Activated CD4-positive, alpha-beta T cell treated with anti-CD3 and anti-CD28 coated beads for 36 hours (primary cell): ENCODE measurements at regions not wholly inside any gene's neighbourhood (a gene's known extent, or its start where the extent isn't known, plus 50 kb on each side); places are given as distances from the start of the nearest gene placed in this dataset.

Experiments
- ATAC-seq: fragments of 200-7000 bp; cut with Tn5 transposase; one replicate; pipeline ENCODE4 v1.10.0; 2021; ENCODE audit warnings: mild to moderate bottlenecking, moderate library complexity
- CTCF ChIA-PET: fragments of 350-600 bp; sonication (Branson Sonifier 250); formaldehyde crosslinking; loops from one replicate; lab custom pipeline; 2021; ENCODE audit warnings: antibody characterized with exemption; lab: Charles Lee
- POLR2A ChIA-PET: fragments of 350-600 bp; sonication (Branson Sonifier 250); formaldehyde crosslinking; loops from one replicate; lab custom pipeline; 2021; ENCODE audit warnings: antibody characterized with exemption, inconsistent platforms; lab: Charles Lee
- DNase-seq: peaks from one replicate; pipeline ENCODE4 v3.0.0-alpha.2; 2020
- H3K27ac Mint-ChIP-seq: one replicate; pipeline ENCODE4 v1.8.0; 2021; ENCODE audit warnings: mixed read lengths
- H3K27me3 Mint-ChIP-seq: one replicate; pipeline ENCODE4 v1.8.0; 2021; ENCODE audit warnings: mixed read lengths
- H3K36me3 Mint-ChIP-seq: one replicate; pipeline ENCODE4 v1.8.0; 2021; ENCODE audit warnings: low read depth, mixed read lengths
- H3K4me1 Mint-ChIP-seq: one replicate; pipeline ENCODE4 v1.8.0; 2021; ENCODE audit warnings: mixed read lengths
- H3K4me3 Mint-ChIP-seq: one replicate; pipeline ENCODE4 v1.8.0; 2021; ENCODE audit warnings: mild to moderate bottlenecking, moderate library complexity, mixed read lengths
- H3K9me3 Mint-ChIP-seq: one replicate; pipeline ENCODE4 v1.8.0; 2021; ENCODE audit warnings: low read depth, mixed read lengths
- intact Hi-C, 2 experiments: fragments of 100-400 bp; cut with DNase I in 1 of 2; cut with micrococcal nuclease in 1 of 2; formaldehyde crosslinking; loops; one replicate each; pipeline versions ENCODE4 v1.14.2 to v1.15.1; 2022 to 2024; cut with DNase I, micrococcal nuclease

DNA sequence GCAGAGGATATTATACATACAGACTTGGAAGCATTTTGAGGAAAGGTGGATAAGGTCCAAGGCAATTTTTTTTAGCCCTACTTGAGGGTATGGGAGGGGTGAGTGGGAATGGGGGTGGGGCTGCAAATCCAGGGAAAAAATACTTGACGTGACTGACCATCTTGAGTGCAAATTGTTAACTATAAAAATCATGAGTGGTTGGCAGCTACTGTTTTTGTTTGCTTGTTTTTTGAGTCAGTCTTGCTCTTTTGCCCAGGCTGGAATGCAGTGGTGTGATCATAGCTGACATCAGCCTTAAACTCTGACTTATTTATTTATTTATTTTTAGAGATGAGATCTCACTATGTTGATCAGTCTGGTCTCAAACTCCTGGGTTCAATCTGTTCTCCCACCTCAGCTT, 458.8 kb downstream of the PIK3C3 start:
- Mint-ChIP-seq H3K4me3 (no peak overlapping the region), H3K9me3 (peaks cover 5% of the 10 kb centered on the region), H3K27ac (no peak overlapping the region), H3K36me3 (no peaks in the 10 kb centered on the region), H3K4me1 (no peaks in the 10 kb centered on the region), H3K27me3 (no peaks in the 10 kb centered on the region)
- ATAC-seq (no peak), DNase-seq (no peak)
- POLR2A ChIA-PET, result no interaction called here
- intact Hi-C loops, result no loop called here
- CTCF ChIA-PET, result no interaction called here

DNA sequence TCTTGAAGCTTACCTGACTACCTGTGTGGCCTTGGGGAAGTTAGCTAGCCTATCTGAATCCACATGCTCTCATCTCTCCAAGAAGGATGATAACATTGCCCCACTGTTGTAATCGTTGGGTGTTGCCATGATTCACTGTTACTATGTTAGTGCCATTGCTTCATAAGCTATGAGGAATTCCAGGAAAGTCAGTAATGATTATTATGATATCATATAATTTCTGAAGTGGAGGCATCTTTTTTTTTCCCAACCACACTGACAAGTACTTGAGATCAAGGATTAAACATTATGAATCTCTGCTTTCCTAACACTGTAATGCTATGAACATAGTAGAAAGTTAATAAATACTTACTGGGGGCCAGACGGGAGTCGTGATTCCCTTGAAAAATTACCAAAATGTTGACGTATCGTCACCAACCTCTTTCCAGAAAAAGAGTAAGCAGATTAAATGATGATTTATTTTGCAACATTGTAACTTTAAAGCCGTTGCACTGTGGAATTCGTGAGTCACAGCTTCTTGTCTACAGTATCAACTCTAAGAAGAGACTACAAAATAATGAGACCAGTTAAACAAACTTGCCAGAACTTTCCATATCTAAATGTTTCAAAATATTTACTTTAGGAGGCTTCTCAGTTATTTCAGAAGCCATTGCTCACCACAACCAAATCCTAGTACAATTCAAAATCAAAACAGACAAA, 459.9 kb downstream of the PIK3C3 start:
- ChIA-PET CTCF (no interaction called here), POLR2A (no interaction called here)
- Mint-ChIP-seq H3K4me1 (no peaks in the 10 kb centered on the region), H3K9me3 (peaks cover 5% of the 10 kb centered on the region), H3K27ac (no peak overlapping the region), H3K36me3 (no peaks in the 10 kb centered on the region), H3K27me3 (no peaks in the 10 kb centered on the region), H3K4me3 (no peak overlapping the region)
- DNase-seq, result no peak
- ATAC-seq, result no peak
- intact Hi-C loops, result no loop called here

DNA sequence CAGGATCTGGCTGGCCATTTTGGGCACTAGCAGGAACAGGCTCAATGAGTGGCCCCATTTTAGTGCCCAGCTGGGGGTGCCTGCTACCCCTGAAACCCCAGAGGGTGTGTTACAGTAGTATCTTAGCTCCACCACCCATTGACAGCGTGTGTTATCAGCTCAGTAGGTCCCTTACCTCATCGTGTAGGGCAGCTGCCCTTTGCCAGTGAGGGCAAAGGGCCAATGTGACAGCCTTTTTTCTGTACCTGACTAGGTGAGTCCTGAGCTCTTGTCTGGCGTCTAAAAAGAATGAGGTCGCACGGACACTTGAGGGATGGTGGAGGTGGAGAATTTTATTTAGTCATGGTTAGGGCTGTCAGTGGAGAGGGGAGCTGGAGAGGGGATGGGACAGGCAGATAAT, 462.2 kb downstream of the PIK3C3 start:
- Mint-ChIP-seq H3K4me1 (no peaks in the 10 kb centered on the region), H3K4me3 (no peak overlapping the region), H3K36me3 (no peaks in the 10 kb centered on the region), H3K27ac (no peak overlapping the region), H3K9me3 (no peaks in the 10 kb centered on the region), H3K27me3 (no peaks in the 10 kb centered on the region)
- POLR2A ChIA-PET, result interaction anchor here (0.7 kb wide), 1 partner anchor 310 kb away, joined by 3 read pairs; no protein-coding TSS in a partner anchor
- CTCF ChIA-PET, result no interaction called here
- intact Hi-C loops, result no loop called here
- DNase-seq (no peak), ATAC-seq (no peak)

DNA sequence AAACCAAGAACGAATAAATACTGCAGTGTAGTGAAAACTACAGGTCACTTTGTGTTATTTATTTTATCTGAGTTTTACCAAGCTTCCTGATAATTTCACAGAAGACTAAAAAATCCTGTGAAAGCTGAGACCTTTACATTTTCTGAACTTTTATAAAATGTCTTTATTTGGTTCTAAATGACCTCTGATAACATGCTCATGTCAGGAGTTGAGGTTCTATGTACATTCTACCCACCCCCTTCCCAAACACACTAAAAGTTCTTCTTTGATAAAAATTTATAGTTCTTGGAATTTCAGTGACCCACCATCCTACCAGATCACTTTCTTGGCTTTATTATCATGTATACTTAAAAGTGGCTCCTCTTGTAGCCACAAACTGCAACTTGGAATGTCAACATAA, 463.1 kb downstream of the PIK3C3 start:
- Mint-ChIP-seq H3K4me3 (no peak overlapping the region), H3K36me3 (no peaks in the 10 kb centered on the region), H3K27ac (no peak overlapping the region), H3K27me3 (no peaks in the 10 kb centered on the region), H3K9me3 (no peaks in the 10 kb centered on the region), H3K4me1 (no peaks in the 10 kb centered on the region)
- DNase-seq (no peak), ATAC-seq (no peak)
- intact Hi-C loops, result no loop called here
- CTCF ChIA-PET, result no interaction called here
- POLR2A ChIA-PET, result no interaction called here

DNA sequence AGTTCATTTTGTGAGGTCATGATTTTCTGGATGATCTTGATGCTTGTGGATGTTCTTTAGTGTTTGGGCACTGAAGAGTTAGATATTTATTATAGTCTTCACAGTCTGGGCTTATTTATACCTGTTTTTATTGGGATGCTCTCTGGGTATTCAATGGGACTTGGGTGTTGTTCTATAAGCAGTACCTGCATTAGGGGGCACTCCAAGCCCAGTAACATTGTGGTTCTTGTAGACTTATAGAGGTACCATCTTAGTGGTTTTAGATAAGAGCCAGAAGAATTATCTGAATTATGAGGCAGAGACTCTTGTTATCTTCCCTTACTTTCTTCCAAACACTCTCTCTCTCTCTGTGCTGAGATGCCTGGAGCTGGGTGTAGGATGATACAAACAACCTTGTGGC, 470.0 kb downstream of the PIK3C3 start:
- Mint-ChIP-seq H3K4me1 (no peaks in the 10 kb centered on the region), H3K27ac (no peak overlapping the region), H3K27me3 (no peaks in the 10 kb centered on the region), H3K36me3 (no peaks in the 10 kb centered on the region), H3K9me3 (no peaks in the 10 kb centered on the region), H3K4me3 (no peak overlapping the region)
- intact Hi-C loops, result no loop called here
- ATAC-seq (no peak), DNase-seq (no peak)
- CTCF ChIA-PET, result no interaction called here
- POLR2A ChIA-PET, result no interaction called here

DNA sequence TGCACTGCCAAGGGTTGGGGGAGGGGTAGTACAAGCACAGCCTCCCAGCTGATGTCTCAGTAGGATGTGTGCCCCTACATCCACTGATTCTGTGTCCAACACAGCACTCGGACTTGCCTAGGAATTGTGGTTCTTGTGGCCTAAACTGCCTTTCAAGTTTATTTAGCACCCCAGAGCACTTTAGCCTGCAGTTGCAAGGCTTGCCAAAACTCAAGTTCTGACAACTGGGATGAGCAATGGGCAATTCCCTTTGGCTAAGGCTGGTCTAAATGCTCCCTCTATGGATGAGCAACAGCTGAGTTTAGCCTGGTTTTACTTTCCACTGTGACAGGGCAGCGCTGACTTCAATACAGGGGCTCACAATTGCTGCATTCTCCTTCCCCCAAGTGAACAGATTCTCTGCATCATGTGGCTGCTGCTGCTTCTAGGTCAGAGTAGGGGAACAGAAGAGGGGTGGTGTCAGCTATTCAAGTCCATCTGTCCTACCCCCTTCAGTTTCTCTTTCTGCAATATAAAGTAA, 471.5 kb downstream of the PIK3C3 start:
- H3K27ac Mint-ChIP-seq, result no peak overlapping the region
- H3K27me3 Mint-ChIP-seq, result no peaks in the 10 kb centered on the region
- ATAC-seq, result no peak
- CTCF ChIA-PET, result no interaction called here
- intact Hi-C loops, result no loop called here
- no peak overlapping the region for H3K4me3 Mint-ChIP-seq
- H3K4me1 Mint-ChIP-seq, result no peaks in the 10 kb centered on the region
- POLR2A ChIA-PET, result no interaction called here
- DNase-seq, result no peak
- no peaks in the 10 kb centered on the region for H3K36me3 Mint-ChIP-seq
- no peaks in the 10 kb centered on the region for H3K9me3 Mint-ChIP-seq

DNA sequence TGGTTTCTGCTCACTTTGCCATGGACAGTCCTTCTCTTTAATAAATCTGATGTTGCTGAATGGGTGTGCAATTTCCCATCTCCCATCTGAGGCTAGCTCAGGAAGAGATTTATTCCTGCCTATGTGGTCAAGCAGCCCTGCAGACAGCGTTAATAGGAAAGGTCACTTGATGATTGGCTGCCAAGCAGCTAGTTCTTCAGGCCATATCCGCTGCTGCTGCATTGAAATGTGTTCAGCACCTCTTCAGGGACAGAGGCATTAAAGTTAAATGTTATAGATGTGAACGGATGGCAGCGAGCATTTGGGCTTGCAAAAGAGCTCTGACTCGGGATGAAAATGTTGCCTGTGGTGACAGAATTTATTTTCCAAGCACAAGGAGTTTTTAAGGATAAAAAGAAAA, 474.2 kb downstream of the PIK3C3 start:
- H3K27me3 Mint-ChIP-seq, result no peaks in the 10 kb centered on the region
- ChIA-PET CTCF (interaction anchor here (0.6 to 1.0 kb wide), 2 partner anchors 9 to 227 kb away, joined by 3 read pairs; no protein-coding TSS in a partner anchor), POLR2A (no interaction called here)
- intact Hi-C loops, result no loop called here
- DNase-seq, result no peak
- no peaks in the 10 kb centered on the region for H3K9me3 Mint-ChIP-seq
- no peak for ATAC-seq
- no peak overlapping the region for H3K4me3 Mint-ChIP-seq
- H3K36me3 Mint-ChIP-seq, result no peaks in the 10 kb centered on the region
- no peak overlapping the region for H3K27ac Mint-ChIP-seq
- no peaks in the 10 kb centered on the region for H3K4me1 Mint-ChIP-seq

DNA sequence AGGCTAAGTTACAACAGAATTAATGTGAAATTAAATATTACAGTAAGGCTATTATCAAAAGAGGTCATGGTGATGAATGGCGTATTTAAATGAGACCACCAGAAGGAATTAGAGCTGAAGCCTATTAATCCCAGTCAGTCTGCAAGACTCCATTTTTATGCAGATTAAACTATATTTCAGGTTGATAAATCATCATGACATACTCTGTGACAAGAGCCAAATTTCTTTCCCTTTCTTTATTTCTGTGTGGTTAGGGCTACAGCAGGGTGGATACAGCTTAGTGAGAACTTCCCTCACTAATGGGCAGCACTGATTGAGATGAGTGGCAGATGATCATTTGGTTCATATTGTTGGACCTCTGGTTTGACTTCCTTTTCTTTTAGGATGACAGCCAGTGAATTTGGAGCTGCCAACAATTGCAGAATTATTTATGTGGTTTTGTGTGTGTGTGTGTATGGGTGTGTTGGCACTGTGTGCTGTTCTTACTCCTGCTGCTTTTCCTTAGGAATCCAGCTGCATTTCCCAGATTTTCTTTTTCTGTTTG, 481.3 kb downstream of the PIK3C3 start:
- POLR2A ChIA-PET, result no interaction called here
- no peak overlapping the region for H3K4me3 Mint-ChIP-seq
- no peak for DNase-seq
- CTCF ChIA-PET, result no interaction called here
- no peaks in the 10 kb centered on the region for H3K4me1 Mint-ChIP-seq
- H3K36me3 Mint-ChIP-seq, result no peaks in the 10 kb centered on the region
- peaks cover 2% of the 10 kb centered on the region for H3K9me3 Mint-ChIP-seq
- no peak for ATAC-seq
- intact Hi-C loops, result no loop called here
- H3K27ac Mint-ChIP-seq, result no peak overlapping the region
- H3K27me3 Mint-ChIP-seq, result no peaks in the 10 kb centered on the region

DNA sequence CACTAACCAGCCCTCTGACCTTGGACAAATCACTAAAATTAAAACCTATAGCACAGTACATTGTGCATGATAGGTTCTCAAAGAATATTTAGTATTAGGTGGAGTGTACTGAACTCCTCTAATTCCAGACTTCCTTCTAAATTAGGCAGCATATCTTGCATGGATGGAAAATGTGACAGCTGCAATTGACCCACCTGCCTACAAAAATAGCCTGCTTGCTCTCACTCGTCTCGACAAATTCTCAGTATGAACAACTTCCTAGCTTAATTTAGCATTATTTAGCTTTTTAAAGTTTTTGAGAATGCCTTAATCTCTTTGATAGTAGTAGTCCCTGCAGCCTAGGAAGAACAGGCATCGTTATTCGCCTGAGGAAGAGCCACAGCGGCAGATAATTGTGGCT, 482.0 kb downstream of the PIK3C3 start:
- ChIA-PET POLR2A (no interaction called here), CTCF (no interaction called here)
- no peaks in the 10 kb centered on the region for H3K27me3 Mint-ChIP-seq
- DNase-seq, result no peak
- peaks cover 2% of the 10 kb centered on the region for H3K9me3 Mint-ChIP-seq
- H3K4me3 Mint-ChIP-seq, result no peak overlapping the region
- intact Hi-C loops, result no loop called here
- H3K36me3 Mint-ChIP-seq, result no peaks in the 10 kb centered on the region
- H3K27ac Mint-ChIP-seq, result no peak overlapping the region
- H3K4me1 Mint-ChIP-seq, result no peaks in the 10 kb centered on the region
- no peak for ATAC-seq

DNA sequence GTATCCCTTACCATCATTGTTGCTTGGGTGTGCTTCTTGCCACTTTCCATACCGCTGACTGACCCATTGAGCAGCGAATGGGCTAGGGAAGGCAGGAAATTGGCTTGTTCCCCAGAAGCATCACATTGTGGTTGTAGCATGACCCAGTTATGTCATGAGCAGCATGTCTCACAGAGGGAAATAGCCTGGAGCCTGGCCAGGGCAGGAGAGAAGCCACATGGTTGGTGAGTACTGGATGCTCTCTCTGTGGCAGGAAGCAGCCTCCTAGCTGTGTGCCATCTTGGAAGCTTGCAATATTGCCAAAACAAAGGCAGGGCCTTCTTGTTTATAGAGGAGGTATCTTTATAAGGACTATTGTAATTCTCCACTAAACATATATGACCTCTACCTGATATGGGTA, 482.6 kb downstream of the PIK3C3 start:
- Mint-ChIP-seq H3K4me1 (no peaks in the 10 kb centered on the region), H3K4me3 (no peak overlapping the region), H3K27ac (no peak overlapping the region), H3K36me3 (no peaks in the 10 kb centered on the region), H3K27me3 (no peaks in the 10 kb centered on the region), H3K9me3 (peaks cover 2% of the 10 kb centered on the region)
- POLR2A ChIA-PET, result no interaction called here
- intact Hi-C loops, result no loop called here
- DNase-seq (no peak), ATAC-seq (no peak)
- CTCF ChIA-PET, result no interaction called here

DNA sequence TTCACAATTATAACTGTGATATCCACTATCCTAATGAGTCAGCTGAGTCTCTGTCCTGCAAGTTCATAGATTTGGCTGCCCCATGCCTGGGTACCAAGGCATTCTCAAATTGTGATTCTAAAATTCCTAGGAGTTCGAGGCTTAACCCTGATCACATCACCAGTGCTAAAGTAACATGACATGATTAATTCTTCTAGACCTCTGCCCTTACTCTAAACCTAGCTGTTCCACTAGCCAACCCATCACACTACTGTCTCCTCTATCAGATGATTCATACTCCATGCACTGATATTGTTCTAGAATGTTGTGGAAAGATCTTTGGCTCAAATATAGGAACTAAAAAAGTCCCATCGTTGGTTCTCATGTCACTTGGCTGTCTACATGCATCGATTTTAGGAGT, 487.6 kb downstream of the PIK3C3 start:
- Mint-ChIP-seq H3K4me3 (no peak overlapping the region), H3K9me3 (peaks cover 9% of the 10 kb centered on the region), H3K36me3 (no peaks in the 10 kb centered on the region), H3K4me1 (no peaks in the 10 kb centered on the region), H3K27me3 (no peaks in the 10 kb centered on the region), H3K27ac (no peak overlapping the region)
- no peak for DNase-seq
- intact Hi-C loops, result no loop called here
- CTCF ChIA-PET, result no interaction called here
- POLR2A ChIA-PET, result no interaction called here
- no peak for ATAC-seq

DNA sequence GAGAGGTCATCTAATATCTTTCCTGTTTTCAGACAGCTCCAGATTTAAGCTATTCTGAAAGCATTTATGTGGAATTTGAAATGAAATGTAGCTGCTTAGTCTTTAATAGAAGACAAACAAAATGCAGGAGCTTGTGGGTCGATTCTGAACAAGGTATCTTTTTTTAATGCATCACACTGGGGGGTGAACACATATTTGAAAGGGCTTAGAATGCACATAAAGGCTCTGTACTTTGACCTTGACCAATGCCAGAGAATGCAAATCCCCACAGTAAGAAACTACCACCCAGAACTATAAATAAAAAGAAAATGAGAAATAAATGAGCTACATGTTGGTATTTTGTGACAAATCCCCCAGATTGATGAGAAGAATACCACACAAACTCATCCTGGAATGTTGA, 489.3 kb downstream of the PIK3C3 start:
- intact Hi-C loops, result no loop called here
- no peak for ATAC-seq
- no peaks in the 10 kb centered on the region for H3K27me3 Mint-ChIP-seq
- H3K4me3 Mint-ChIP-seq, result no peak overlapping the region
- H3K9me3 Mint-ChIP-seq, result peaks cover 14% of the 10 kb centered on the region
- H3K4me1 Mint-ChIP-seq, result no peaks in the 10 kb centered on the region
- ChIA-PET CTCF (no interaction called here), POLR2A (no interaction called here)
- H3K27ac Mint-ChIP-seq, result no peak overlapping the region
- no peak for DNase-seq
- no peaks in the 10 kb centered on the region for H3K36me3 Mint-ChIP-seq
